Endothelial cell (in vitro differentiated cells): ENCODE measurements at regions not wholly inside any gene's neighbourhood (a gene's known extent, or its start where the extent isn't known, plus 50 kb on each side); places are given as distances from the start of the nearest gene placed in this dataset.

Experiments used
- DNase-seq: peaks from one replicate; pipeline ENCODE4 v3.0.0; 2021; ENCODE audit warnings: low spot score
- H3K27ac Mint-ChIP-seq: one replicate; pipeline ENCODE4 v1.8.0; 2021; ENCODE audit warnings: mixed read lengths, inconsistent platforms; ENCODE audit not compliant: unreplicated experiment
- H3K27me3 Mint-ChIP-seq: one replicate; pipeline ENCODE4 v1.8.0; 2021; ENCODE audit warnings: mild to moderate bottlenecking, moderate library complexity, mixed read lengths, inconsistent platforms; ENCODE audit not compliant: unreplicated experiment
- H3K36me3 Mint-ChIP-seq: one replicate; pipeline ENCODE4 v1.8.0; 2021; ENCODE audit warnings: mild to moderate bottlenecking, low read depth, mixed read lengths, inconsistent platforms; ENCODE audit not compliant: unreplicated experiment
- H3K4me1 Mint-ChIP-seq: one replicate; pipeline ENCODE4 v1.8.0; 2021; ENCODE audit warnings: mild to moderate bottlenecking, mixed read lengths, inconsistent platforms; ENCODE audit not compliant: unreplicated experiment
- H3K4me3 Mint-ChIP-seq: one replicate; pipeline ENCODE4 v1.8.0; 2021; ENCODE audit warnings: mild to moderate bottlenecking, mixed read lengths, inconsistent platforms; ENCODE audit not compliant: unreplicated experiment
- H3K9me3 Mint-ChIP-seq: one replicate; pipeline ENCODE4 v1.8.0; 2021; ENCODE audit warnings: mixed read lengths, inconsistent platforms; ENCODE audit not compliant: unreplicated experiment
- CTCF ChIP-seq: fragments of 200-600 bp; sonication (generic); IDR thresholded peaks from one replicate; pipeline ENCODE4 v1.5.0; 2021; ENCODE audit warnings: antibody characterized with exemption; ENCODE audit not compliant: unreplicated experiment

- H3K27me3 Mint-ChIP-seq, result peaks cover 3% of the 10 kb centered on the region
- no peak overlapping the region for H3K4me3 Mint-ChIP-seq
- no peak for DNase-seq
- no peak for TF ChIP-seq CTCF
- H3K27ac Mint-ChIP-seq, result no peak overlapping the region
- peaks cover 4% of the 10 kb centered on the region for H3K4me1 Mint-ChIP-seq
- no peaks in the 10 kb centered on the region for H3K36me3 Mint-ChIP-seq
- H3K9me3 Mint-ChIP-seq, result no peaks in the 10 kb centered on the region
These were observed 199.3 kb upstream of the NSMCE3 start for GRCh38 chr15:29468899-29469298.

GRCh38 chr15:29467091-29467490 is 197.5 kb upstream of the NSMCE3 start:
- Mint-ChIP-seq H3K4me1 (peaks cover 4% of the 10 kb centered on the region), H3K27ac (no peak overlapping the region), H3K36me3 (no peaks in the 10 kb centered on the region), H3K27me3 (peaks cover 3% of the 10 kb centered on the region), H3K4me3 (no peak overlapping the region), H3K9me3 (no peaks in the 10 kb centered on the region)
- no peak for TF ChIP-seq CTCF
- DNase-seq, result no peak

GRCh38 chr15:29466292-29466691 is 196.7 kb upstream of the NSMCE3 start:
- DNase-seq, result no peak
- no peak for TF ChIP-seq CTCF
- Mint-ChIP-seq H3K4me1 (peaks cover 4% of the 10 kb centered on the region), H3K27ac (no peak overlapping the region), H3K4me3 (no peak overlapping the region), H3K36me3 (no peaks in the 10 kb centered on the region), H3K27me3 (peaks cover 3% of the 10 kb centered on the region), H3K9me3 (no peaks in the 10 kb centered on the region)

DNA sequence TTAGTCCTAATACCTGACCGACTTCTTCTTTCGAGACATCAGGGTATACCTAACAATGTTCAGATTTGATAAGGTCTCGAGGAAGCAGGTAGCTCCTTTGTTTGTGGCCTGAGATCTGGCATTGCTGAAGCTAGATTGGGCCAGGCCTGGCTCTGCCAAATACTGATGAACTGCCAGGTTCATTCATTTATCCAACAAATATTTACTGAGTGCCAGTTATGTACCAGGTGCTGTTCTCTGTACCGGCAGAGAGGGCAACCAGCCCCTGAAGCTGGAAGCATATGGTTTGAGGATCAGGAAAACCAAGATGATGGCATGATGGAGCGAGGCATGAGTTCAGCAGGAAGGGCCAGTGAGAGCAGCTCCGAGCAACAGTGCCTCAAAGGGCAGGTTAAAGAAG is 196.2 kb upstream of the NSMCE3 start:
- Mint-ChIP-seq H3K27ac (no peak overlapping the region), H3K4me1 (peaks cover 4% of the 10 kb centered on the region), H3K9me3 (no peaks in the 10 kb centered on the region), H3K4me3 (no peak overlapping the region), H3K27me3 (peaks cover 3% of the 10 kb centered on the region), H3K36me3 (no peaks in the 10 kb centered on the region)
- no peak for TF ChIP-seq CTCF
- no peak for DNase-seq

GRCh38 chr15:29465196-29465595 is 195.6 kb upstream of the NSMCE3 start:
- Mint-ChIP-seq H3K9me3 (no peaks in the 10 kb centered on the region), H3K36me3 (no peaks in the 10 kb centered on the region), H3K4me1 (peaks cover 4% of the 10 kb centered on the region), H3K27ac (no peak overlapping the region), H3K4me3 (no peak overlapping the region), H3K27me3 (peaks cover 3% of the 10 kb centered on the region)
- no peak for DNase-seq
- TF ChIP-seq CTCF, result no peak
